GM12891 (cell line): ENCODE measurements at regions not wholly inside any gene's neighbourhood (a gene's known extent, or its start where the extent isn't known, plus 50 kb on each side); places are given as distances from the start of the nearest gene placed in this dataset.

ENCODE experiments used
- PAX5 ChIP-seq: IDR thresholded peaks from 2 replicates; pipeline ENCODE4 v1.6.1; 2011; ENCODE audit warnings: low read length, moderate library complexity, mild to moderate bottlenecking; ENCODE audit not compliant: insufficient read depth, severe bottlenecking
- POLR2A ChIP-seq: IDR thresholded peaks from 2 replicates; pipeline ENCODE4 v1.6.1; 2011; ENCODE audit warnings: low read depth, low read length, control low read depth
- POLR2AphosphoS5 ChIP-seq: IDR thresholded peaks from 2 replicates; pipeline ENCODE4 v1.6.1; 2011; ENCODE audit warnings: low read depth, low read length, control low read depth
- POU2F2 ChIP-seq: IDR thresholded peaks from 2 replicates; pipeline ENCODE4 v1.6.1; 2011; ENCODE audit warnings: low read depth, mild to moderate bottlenecking, control low read depth, low read length, moderate library complexity
- SPI1 ChIP-seq: IDR thresholded peaks from 2 replicates; pipeline ENCODE4 v1.6.1; 2011; ENCODE audit warnings: low read depth, low read length, control low read depth
- TAF1 ChIP-seq: IDR thresholded peaks from 2 replicates; pipeline ENCODE4 v1.6.1; 2011; ENCODE audit warnings: low read depth, low read length, control low read depth

DNA sequence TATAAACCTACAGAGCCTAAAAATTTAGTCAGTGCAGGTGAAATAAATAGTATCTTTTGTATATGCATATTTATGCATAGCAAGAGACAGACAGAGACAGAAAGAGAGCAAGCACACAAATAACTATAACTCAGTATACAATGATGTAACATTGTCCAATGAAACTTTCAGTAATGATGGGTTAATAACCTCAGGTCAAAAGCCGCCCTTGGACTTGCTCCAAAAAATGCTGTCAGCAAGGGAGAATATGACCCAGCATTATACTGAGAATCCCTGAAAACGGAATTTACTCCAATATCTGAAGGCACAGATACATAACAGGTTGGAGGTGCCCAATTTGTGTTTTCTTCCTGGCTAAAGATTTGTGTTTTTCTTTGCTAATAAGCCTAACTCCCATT is 590.6 kb upstream of the NOX3 start:
- no peak for TF ChIP-seq POLR2A
- no peak for TF ChIP-seq POLR2AphosphoS5
- no peak for TF ChIP-seq TAF1
- no peak for TF ChIP-seq SPI1
- TF ChIP-seq PAX5, result no peak
- no peak for TF ChIP-seq POU2F2
